ENCODE measurements at regions not wholly inside any gene's neighbourhood (a gene's known extent, or its start where the extent isn't known, plus 50 kb on each side); places are given as distances from the start of the nearest gene placed in this dataset.

DNA sequence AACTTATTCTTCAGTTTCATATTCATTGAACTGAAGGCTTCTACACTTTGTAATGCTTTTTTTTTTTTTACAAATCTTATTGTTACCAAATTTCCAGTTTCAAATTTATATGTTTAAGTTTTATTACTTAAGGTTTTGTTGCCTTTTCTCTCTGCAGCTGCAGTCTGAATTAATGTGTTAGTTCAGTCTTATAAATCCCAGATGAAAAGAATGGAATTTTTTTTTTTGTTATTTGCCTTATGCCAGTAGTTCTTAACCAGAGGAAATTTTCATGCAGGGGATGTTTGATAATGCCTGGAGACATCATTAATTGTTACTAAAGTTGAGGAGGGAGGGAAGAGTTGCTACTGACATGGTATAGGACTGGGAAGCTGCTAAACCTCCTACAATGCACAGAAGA, 367.9 kb upstream of the SPRY2 start:
- no peak overlapping the region for H3K9ac ChIP-seq (ENCODE audit: low read depth in 1 of 2, low read length in 2 of 2)
- H3K36me3 ChIP-seq (ENCODE audit: control insufficient read depth in 4 of 4, insufficient read depth in 3 of 4, low read depth in 1 of 4, low read length in 3 of 4), result no peaks in the 10 kb centered on the region
- TF ChIP-seq YY1 (IDR thresholded peaks at IDR 0.05) (no peak), EGR1 (IDR thresholded peaks at IDR 0.05; ENCODE audit: low read depth in 2 of 2) (no peak), FOXA2 (IDR thresholded peaks at IDR 0.05) (no peak)
- TF ChIP-seq, protein P1, sequence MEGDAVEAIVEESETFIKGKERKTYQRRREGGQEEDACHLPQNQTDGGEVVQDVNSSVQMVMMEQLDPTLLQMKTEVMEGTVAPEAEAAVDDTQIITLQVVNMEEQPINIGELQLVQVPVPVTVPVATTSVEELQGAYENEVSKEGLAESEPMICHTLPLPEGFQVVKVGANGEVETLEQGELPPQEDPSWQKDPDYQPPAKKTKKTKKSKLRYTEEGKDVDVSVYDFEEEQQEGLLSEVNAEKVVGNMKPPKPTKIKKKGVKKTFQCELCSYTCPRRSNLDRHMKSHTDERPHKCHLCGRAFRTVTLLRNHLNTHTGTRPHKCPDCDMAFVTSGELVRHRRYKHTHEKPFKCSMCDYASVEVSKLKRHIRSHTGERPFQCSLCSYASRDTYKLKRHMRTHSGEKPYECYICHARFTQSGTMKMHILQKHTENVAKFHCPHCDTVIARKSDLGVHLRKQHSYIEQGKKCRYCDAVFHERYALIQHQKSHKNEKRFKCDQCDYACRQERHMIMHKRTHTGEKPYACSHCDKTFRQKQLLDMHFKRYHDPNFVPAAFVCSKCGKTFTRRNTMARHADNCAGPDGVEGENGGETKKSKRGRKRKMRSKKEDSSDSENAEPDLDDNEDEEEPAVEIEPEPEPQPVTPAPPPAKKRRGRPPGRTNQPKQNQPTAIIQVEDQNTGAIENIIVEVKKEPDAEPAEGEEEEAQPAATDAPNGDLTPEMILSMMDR (IDR thresholded peaks at IDR 0.05; ENCODE audit: low read depth, low read length, missing input control), result no peak
- TF ChIP-seq, protein P2, sequence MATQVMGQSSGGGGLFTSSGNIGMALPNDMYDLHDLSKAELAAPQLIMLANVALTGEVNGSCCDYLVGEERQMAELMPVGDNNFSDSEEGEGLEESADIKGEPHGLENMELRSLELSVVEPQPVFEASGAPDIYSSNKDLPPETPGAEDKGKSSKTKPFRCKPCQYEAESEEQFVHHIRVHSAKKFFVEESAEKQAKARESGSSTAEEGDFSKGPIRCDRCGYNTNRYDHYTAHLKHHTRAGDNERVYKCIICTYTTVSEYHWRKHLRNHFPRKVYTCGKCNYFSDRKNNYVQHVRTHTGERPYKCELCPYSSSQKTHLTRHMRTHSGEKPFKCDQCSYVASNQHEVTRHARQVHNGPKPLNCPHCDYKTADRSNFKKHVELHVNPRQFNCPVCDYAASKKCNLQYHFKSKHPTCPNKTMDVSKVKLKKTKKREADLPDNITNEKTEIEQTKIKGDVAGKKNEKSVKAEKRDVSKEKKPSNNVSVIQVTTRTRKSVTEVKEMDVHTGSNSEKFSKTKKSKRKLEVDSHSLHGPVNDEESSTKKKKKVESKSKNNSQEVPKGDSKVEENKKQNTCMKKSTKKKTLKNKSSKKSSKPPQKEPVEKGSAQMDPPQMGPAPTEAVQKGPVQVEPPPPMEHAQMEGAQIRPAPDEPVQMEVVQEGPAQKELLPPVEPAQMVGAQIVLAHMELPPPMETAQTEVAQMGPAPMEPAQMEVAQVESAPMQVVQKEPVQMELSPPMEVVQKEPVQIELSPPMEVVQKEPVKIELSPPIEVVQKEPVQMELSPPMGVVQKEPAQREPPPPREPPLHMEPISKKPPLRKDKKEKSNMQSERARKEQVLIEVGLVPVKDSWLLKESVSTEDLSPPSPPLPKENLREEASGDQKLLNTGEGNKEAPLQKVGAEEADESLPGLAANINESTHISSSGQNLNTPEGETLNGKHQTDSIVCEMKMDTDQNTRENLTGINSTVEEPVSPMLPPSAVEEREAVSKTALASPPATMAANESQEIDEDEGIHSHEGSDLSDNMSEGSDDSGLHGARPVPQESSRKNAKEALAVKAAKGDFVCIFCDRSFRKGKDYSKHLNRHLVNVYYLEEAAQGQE (IDR thresholded peaks at IDR 0.05), result no peak
- no peak for DNase-seq (ENCODE audit: low spot score)
- no peak overlapping the region for H3K4me3 ChIP-seq (ENCODE audit: low read depth in 1 of 3, low read length in 3 of 3)
- no peaks in the 10 kb centered on the region for H3K27me3 ChIP-seq (ENCODE audit: control insufficient read depth in 4 of 4, insufficient read depth in 4 of 4, low read length in 3 of 4)
- H3K4me1 ChIP-seq (ENCODE audit: control insufficient read depth in 4 of 4, insufficient read depth in 4 of 4, low read length in 3 of 4), result no peaks in the 10 kb centered on the region
- no peak overlapping the region for H3K27ac ChIP-seq (ENCODE audit: low read depth in 1 of 2, low read length in 2 of 2)
- H3K9me3 ChIP-seq (ENCODE audit: control insufficient read depth in 4 of 4, low read length in 3 of 4), result peaks cover 0 to 4% (median 0%) of the 10 kb centered on the region in 4 donors

DNA sequence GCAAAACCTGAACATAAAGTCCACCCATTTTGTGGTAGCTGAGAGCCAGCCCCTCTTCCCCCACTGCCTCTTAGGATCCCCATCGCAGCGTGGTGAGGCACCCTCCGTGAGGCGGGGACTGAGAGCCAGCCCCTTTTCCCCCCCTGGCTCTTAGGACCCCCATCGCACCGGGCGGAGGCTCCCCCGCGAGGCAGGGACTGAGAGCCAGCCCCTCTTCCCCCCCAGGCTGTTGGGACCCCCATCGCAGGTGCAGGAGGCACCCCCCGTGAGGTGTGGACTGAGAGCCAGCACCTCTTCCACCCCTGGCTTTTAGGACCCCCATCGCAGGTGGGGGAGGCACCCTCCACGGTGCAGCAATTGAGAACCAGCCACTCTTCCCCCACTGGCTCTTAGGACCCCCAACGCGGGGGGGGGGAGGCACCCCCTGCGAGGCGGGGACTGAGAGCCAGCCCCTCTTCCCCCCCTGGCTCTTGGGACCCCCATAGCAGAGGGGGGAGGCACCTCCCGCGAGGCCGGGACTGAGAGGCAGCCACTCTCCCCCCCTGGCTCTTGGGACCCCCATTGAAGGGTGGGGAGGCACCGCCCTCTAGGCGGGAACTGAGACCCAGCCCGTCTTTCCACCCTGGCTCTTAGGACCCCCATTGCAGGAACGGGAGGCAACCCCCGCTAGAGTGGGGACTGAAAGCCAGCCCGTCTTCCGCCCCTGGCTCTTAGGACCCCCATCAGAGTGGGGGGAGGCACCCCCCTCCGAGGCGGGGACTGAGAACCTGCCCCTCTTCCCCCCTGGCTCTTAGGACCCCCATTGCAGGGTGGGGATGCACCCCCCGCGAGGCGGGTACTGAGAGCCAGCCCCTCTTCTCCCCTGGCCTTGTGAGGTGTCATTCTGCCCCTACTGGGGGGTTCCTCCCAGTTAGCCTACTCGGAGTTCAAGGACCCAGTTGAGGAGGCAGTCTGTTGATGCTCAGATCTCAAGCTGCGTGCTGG, 366.4 kb upstream of the SPRY2 start:
- Histone ChIP-seq H3K27me3 (ENCODE audit: control insufficient read depth in 4 of 4, insufficient read depth in 4 of 4, low read length in 3 of 4) (no peaks in the 10 kb centered on the region), H3K4me1 (ENCODE audit: control insufficient read depth in 4 of 4, insufficient read depth in 4 of 4, low read length in 3 of 4) (no peaks in the 10 kb centered on the region), H3K9me3 (ENCODE audit: control insufficient read depth in 4 of 4, low read length in 3 of 4) (peaks cover 0 to 4% (median 0%) of the 10 kb centered on the region in 4 donors), H3K27ac (ENCODE audit: low read depth in 1 of 2, low read length in 2 of 2) (no peak overlapping the region), H3K36me3 (ENCODE audit: control insufficient read depth in 4 of 4, insufficient read depth in 3 of 4, low read depth in 1 of 4, low read length in 3 of 4) (no peaks in the 10 kb centered on the region), H3K9ac (ENCODE audit: low read depth in 1 of 2, low read length in 2 of 2) (no peak overlapping the region), H3K4me3 (ENCODE audit: low read depth in 1 of 3, low read length in 3 of 3) (no peak overlapping the region)
- TF ChIP-seq JUND (IDR thresholded peaks at IDR 0.05), result no peak
- no peak for TF ChIP-seq HNF4A (conservative IDR thresholded peaks at IDR 0.05)
- no peak for TF ChIP-seq HNF4G (IDR thresholded peaks at IDR 0.05)
- TF ChIP-seq RXRA (IDR thresholded peaks at IDR 0.05), result no peak
- TF ChIP-seq, protein P2 (IDR thresholded peaks at IDR 0.05), result no peak
- WGBS, result 93% methylated on average over 34 of the region's 34 CpGs
- no peak for DNase-seq (ENCODE audit: low spot score)
